HG02798 (cell line): ENCODE measurements at regions not wholly inside any gene's neighbourhood (a gene's known extent, or its start where the extent isn't known, plus 50 kb on each side); places are given as distances from the start of the nearest gene placed in this dataset.

Source experiments
- ATAC-seq: cut with Tn5 transposase; IDR thresholded peaks from one replicate; pipeline ENCODE4 v1.9.1; 2021; ENCODE audit warnings: mild to moderate bottlenecking; ENCODE audit not compliant: unreplicated experiment, poor library complexity

DNA sequence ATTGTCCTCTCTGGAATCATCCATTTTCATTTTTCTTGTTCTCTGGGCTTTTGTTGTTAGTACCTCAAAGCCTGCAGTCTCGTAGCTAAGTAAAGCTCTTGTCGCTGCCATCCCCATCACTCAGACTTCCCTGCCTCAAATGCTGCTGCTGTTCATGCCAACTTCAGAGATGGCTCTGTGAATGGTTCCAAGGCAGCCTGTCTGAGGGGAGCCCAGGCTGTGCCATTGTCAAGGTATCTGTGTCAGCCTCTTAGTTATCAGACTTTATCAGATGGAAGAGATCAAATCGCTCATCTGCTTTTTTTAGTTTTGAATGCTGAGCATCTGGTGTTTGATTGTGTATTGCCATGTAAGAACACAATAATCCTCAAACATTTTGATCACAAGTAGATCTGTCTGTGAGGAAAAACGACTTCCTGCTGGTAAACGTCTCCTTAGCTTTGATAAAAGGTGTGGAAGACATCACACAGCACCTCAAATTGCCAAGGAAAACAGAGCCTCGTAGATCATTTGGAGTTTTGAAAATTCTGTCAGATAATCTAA lies 304.2 kb upstream of the ZC3H12C start:
- ATAC-seq: no peak

DNA sequence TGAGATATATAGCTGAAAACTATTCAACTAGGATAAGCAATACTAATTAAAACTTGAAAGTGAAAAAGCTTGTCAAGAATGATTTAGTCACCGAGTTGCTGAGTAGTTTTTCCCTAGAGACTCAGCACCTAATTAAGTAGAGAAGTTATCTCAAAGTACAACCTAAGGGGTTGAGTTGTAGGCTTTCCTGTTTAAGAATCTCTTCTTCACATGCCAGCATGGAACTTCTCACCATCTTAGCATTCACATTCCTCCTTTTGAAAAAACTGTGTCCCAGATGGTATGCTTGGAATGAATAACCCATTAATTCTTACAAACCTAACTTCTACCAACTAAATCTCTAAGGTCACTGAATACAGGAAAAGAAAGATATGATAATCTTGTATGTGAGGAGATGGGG lies 303.3 kb upstream of the ZC3H12C start:
- ATAC-seq: no peak

DNA sequence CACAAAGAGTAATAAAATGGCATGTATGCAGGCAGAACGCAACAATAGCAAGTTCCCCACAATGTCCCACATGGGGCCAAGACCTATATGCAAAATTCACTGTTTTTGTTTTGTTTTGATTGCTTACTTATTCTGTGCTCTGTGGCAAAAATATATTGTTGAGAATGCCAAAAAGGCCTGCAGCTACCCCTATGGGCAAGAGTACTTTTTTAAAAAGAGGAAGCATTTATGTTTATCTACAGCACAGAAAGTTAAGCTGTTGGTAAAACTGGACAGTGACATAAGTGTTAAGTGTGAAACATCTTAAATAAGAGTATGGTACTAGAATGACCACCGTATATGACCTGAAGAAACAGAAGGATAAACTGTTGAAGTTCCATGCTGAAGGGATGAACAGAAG lies 301.9 kb upstream of the ZC3H12C start:
- ATAC-seq: no peak

DNA sequence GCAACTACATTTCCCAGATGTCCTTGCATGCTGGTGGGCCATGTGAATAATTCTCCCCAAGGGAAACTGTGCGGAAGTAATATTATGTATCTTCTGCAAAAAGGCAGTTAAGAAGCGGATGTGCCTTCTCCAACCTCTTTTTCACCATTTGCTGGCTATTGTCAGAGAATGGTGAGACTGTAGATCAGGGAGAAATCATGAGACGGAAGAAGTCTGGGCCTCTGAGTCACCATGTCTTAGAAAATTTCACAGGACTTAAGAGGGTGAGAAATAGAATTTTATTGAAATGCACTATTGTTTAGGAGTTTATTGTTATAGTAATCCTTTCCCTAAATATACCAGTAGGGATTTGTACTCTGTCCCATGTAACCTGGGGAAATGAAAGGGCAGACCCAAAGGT lies 298.7 kb upstream of the ZC3H12C start:
- no peak for ATAC-seq

DNA sequence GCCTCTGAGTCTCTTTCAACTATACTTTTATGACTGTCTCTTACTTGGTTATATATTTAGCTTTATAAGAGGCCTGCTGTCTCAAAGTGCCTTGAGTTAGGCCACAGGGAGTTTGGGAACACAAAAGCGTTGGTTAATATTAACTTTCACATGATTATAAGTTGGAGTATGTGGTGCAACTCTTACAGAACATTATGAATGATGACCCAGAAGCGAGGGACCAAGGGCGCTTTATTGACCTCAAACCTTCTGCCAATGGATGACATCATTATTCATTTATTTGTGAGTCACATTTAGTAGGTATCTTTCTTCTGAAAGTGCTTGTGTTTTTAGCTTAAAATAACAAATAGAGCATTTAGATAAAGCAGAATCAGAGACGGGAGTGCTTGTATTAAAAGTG lies 298.0 kb upstream of the ZC3H12C start:
- ATAC-seq: no peak

DNA sequence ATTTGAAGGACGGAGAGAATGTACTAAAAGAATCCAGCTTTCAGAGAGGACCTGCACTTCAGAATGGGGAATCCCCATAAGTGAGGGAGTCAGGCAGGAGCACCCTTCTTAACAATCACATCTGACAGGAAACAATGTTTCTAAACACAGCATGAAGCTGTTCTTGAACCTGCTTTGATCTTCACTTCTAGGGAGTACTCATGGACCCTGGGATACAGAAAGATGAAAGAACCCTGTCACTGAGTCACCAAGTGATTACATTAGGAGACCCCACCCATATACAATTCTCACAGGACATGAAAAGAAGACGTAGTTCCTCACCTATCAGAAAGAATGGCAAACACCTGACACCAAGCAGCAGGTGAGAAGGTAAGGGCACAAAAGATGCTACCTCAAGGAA lies 296.9 kb upstream of the ZC3H12C start:
- no peak for ATAC-seq

DNA sequence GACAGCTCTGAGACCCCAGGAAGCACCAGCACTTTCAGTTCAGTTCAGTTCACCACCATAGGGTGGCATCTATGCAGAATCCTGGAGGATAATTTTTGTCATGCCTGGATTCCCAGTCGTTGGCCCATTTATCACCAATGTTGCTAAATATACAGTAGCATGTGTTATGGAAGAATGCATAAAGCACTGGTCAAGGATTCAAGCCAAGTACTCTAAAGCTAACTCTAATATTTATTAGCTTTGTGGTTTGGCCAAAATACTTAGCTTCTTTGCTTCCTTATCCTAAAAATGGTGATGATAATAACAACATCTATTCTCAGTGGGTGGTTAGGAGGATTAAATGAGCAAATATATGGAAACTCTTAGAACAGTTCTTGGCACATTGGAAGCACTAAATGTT lies 294.7 kb upstream of the ZC3H12C start:
- no peak for ATAC-seq

DNA sequence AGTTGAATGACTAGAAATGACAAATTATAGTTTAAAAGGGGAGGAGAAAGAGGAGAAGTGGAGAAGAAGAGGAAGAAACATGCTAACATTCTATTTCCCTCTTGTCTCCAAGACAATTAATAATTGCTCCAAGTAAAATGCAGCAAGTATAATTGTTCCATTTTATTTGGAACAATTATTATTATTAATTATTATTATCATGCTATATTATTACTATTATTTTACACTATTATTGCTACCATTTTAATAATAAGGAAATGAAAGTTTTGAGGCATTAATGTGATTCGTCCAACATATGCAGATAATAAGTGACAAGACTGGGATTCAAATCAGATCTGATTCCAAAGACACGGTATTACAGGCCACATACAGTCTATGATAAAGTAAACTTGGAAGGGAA lies 293.6 kb upstream of the ZC3H12C start:
- no peak for ATAC-seq

DNA sequence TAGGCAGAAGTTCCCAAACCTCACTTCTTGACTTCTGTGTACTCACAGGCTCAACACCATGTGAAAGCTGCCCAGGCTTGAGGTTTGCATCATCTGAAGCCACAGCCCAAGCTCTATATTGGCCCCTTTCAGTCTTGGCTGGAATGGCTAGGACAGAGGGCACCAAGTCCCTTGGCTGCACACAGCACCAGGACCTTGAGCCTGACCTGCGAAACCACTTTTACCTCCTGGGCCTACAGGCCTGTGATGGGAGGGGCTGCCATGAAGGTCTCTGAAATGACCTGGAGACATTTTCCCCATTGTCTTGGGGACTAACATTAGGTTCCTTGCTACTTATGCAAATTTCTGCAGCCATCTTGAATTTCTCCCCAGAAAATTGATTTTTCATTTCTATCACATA lies 288.3 kb upstream of the ZC3H12C start:
- ATAC-seq: no peak

DNA sequence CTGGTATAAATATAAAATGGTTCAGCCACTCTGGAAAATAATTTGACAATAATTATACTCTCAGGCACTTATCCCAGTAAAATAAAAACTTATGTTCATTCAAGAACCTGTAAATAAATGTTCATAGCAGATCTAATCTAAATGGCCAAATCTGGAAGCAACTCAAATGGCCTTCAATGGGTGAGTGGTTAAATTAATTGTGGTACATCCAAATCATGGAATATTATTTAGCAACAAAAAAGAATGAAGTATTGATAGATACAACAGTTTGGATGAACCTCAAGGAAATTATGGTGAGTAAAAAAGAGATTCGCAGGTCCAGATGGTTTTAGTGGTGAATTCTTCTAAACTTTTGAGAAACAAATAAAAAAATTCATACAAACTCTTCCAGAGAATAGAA lies 287.0 kb upstream of the ZC3H12C start:
- no peak for ATAC-seq

DNA sequence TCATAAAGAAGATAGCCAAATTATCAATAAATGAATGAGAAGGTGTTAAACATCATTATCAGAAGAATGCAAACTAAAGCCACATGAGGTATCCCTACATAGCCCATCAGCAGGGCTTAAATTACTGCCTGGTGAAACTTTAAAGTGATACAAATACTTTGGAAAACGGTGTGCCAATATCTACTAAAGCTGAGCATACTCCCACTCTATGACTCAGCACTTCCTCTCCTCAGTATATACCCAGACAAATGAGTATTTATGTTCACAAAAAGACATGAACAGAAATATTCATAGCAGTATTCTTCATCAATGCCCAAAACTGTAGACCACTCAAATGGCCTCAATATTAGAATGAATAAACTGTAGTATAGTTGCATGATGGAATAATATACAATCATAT lies 284.6 kb upstream of the ZC3H12C start:
- ATAC-seq: no peak

DNA sequence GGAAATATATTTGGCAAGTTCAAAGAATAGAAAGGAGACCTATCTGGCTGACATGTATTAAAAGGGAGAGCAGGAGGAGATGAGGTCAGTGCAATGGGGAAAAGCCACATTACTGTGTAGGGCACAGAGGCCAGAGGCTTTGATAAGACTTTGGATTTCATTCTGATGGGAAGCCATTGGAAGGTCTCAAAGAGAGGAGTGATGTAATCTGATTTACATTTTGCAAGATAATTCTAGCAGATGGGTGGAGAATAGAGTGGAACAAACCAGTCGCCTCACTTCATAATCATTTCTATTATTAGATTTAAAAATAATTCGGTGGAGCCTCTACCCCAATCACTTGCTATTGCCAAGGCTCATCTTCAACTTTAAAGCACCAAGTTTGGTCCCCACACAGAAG lies 278.4 kb upstream of the ZC3H12C start:
- no peak for ATAC-seq

DNA sequence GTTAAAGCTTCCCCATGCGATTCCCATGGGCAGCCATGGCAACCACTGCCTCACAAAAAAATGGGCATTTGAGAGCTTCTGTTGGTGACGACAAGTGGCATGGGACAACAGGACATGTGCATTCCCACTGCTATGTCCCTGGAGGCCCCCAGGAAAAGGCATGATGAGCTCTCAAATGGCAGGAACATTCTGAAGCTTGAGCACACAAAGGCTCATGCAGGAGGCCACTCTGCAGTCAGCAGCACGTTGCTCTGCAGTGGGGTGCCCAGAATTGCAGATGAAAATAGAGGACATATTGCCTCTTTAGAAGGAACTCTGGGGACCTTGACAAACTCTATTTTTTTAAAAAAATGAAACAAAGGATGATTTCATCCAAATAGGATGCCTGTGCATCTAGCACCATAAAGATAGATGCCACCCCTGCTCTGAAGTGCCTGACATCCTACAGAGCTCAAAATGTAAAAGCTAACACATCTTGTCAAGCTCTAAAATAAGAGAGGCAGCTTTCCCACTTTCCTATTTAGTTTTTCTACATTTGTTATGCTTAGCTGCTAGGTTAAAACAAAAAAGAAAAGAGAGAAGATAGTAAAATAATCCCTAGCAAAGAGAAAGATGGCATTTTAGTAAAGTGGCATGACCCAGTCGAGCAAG lies 277.6 kb upstream of the ZC3H12C start:
- no peak for ATAC-seq

DNA sequence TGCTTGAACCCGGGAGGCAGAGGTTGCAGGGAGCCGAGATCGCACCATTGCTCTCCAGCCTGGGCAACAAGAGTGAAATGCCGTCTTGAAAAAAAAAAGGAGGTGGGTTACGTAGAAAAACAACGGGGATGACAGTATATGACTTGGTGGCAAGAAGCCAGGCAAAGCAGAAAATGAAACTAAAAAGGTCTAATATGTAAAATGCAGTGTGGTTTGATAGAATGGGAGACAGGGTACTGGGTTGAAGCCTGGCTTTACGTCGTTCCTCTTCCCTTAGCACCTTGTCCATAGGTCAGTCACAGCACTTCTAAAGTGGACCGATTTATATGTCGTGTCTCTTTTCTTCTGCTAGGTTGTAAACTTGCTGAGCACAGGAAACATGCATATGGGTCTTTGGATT lies 274.9 kb upstream of the ZC3H12C start:
- peak; percentile 64 for ATAC-seq

DNA sequence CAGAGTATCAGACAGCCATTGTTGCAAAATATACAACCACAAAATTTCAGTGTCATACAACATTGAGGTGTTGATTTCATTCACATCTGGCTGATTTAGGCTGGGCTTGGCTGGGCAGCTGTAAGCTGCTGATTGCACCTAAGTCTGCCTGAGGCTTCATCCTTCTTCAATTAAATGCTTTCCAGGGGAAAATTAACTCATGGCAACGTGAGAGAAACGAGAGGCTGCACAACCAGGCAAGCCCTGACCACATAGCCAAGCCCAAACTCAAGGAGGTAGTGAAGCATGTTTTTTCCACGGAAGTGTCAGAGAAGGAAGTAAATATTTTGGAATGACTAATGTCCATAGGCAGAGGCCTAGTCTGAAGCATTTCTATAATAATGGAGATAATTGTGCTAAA lies 273.8 kb upstream of the ZC3H12C start:
- ATAC-seq: no peak

DNA sequence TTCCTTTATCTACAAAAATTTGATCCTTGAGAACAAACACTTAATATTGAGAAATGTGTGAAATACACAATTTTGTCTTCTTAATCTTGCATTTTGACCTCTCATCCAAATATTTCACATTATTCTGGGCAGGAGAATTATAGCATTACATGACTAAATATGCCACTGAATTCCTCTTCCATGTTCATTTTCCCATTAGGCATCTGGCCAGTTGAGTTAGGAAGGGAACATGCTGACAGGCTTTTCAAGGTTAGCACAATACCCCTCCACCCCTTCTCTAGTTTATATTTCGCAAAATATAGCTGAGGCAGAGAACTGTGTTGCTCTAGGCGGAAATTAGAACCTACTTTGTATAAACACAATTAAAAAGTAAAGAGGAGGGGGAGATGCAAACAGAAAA lies 271.7 kb upstream of the ZC3H12C start:
- ATAC-seq: no peak

DNA sequence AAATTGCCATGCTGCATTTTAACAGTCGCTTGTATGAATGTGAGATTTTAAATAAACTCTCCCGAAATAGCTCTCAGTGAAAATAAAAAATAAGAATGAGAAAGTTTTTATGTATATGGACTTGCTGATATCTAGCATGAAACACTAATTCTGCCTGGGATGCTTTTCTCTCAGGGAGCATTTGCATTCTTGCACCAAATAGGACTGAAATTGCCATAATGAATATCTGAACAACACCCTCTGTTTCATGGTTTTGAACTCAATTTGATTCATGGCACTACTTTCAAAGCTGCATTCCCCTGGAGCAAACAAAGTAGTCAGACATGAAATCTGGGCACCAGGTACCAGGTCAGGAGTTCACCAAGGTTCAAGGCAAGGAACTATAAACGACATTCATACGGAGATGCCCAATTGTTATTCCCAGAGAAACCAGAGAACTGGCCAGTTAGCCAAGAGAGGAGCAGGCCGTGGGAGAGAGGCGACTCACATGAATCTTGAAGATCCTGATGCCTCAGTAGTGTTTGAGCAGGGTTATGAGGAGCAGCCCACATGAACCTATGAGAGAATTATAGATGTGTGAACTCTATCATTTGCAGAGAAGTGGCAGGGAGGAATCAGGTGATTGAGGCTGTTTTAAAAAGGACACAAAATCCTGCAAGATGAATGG lies 270.6 kb upstream of the ZC3H12C start:
- no peak for ATAC-seq

DNA sequence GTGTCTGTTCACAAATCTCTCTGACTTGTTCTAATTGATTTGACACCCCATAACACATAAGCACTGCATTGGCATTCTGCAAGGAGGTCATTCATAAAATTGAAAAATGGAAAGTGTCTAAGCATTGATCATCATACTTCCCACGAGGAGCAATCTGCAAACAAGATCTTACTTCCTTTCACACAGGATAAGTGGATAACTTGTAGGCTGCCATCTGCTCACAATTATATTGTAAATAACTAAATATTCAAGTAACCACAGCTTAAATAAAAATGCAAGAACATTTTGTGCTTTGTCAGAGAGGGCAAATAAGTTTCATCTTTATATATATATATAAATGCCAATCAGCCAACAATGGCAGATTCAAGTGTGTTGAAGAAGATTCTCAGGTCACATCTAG lies 264.8 kb upstream of the ZC3H12C start:
- no peak for ATAC-seq

DNA sequence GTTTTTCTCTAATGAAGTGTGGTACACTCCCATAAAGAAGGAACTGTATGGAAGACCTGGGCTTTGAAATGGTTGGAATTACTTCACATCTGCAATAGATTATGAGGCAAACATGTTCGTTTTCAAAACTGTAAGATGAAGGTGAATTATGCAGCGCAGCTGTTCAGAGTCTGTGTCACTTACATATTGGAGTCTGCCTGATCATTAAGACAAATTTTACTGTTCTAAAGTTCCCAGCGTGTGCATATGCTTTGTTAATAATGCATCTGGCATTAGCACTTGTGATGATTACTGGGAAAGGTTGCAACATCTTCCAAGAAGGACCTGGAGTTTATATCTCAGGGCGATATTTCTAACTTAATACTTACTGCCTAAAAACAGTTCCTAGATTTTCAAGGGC lies 255.2 kb upstream of the ZC3H12C start:
- ATAC-seq: no peak

DNA sequence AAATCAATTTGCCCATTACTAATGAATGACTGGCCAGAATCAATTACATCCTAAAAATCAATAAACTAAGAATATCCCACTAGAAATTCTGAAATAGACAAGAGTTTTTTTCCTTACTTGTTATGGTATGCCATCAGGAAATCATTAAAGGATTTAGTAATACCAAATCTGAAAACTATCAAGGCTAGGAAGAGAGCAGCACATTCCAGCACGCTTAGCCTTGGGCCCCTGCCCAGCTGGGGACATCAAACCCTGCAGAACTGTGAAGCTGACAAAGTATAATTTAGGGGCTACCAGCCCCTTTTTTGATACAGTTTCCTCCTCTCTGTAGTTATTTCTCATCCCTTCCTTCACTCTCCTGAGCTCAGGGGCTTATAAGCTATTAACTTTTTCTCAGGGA lies 247.8 kb upstream of the ZC3H12C start:
- ATAC-seq: no peak

DNA sequence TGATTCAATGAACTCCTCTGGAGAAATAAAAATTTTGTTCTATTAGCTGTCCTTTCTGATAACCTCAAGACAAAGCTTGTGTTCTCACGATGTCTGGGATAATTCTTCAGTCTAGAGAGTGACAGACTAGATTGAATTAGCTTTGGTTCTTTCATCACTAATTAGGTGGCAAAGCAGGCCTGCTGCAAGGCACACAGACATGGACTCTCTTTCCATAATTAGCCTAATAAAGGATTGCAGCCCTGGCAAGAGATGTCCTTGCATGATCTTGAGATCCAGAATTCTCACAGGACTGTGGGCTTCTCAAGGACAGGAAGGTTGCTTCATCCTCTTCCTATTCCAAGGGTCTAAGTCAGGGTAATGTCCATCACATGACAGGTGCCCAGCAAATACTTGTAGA lies 245.6 kb upstream of the ZC3H12C start:
- no peak for ATAC-seq

DNA sequence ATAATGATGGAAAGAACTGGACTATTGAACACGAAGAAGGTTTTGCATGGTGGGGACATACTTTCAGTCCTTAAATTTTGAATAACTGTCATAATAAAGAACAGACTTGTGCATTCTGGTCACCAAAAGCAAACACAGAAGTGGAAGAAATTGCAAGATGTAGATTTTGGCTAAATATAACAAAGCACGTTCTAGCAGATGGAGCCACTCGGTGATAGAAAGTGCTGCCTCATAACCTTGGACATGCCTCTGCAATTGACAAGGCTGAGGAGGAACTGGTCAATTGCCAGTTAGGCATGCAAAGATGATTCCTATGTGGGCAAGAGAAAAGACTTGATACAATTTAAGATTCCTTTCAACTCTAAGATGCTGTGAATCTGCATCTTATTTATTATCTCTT lies 244.1 kb upstream of the ZC3H12C start:
- ATAC-seq: no peak
